ENCODE measurements at regions not wholly inside any gene's neighbourhood (a gene's known extent, or its start where the extent isn't known, plus 50 kb on each side); places are given as distances from the start of the nearest gene placed in this dataset.
A peak's percentile ranks its signal among the peaks of the same experiment; 100 is the strongest.

DNA sequence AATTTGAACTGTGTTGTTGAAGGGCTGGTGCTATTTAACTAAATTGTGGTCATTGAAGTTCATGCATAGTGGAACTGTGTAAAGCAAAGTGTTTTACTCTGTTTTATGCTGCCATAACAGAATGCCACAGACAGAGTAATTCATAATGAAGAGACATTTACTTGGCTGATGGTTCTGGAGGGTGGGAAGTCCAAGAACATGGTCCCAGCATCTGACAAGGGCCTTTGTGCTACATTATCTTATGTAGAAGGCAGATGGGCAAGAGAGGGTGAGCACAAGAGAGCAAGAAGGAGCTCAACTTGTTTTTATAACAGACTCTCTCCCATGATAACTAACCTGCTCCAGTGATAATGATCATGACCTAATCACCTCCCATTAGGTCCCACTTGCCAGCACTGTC is 101.9 kb upstream of the NR3C1 start:
- H4K20me1 ChIP-seq (ENCODE audit: low read depth) = no peaks in the 10 kb centered on the region
- DNase-seq (ENCODE audit: low spot score) = no peak
- no peaks in the 10 kb centered on the region for H3K27me3 ChIP-seq
- no peak overlapping the region for H3K9ac ChIP-seq
- no peaks in the 10 kb centered on the region for H3F3A ChIP-seq (ENCODE audit: low read depth)
- Mint-ChIP-seq H3K27me3 (ENCODE audit: insufficient read depth, low read depth) (no peaks in the 10 kb centered on the region), H3K36me3 (no peaks in the 10 kb centered on the region), H3K4me1 (peaks cover 6% of the 10 kb centered on the region), H3K27ac (no peak overlapping the region), H3K4me3 (no peak overlapping the region), H3K9me3 (no peaks in the 10 kb centered on the region)
- H3K36me3 ChIP-seq = no peaks in the 10 kb centered on the region
- no peak overlapping the region for H2AFZ ChIP-seq (replicated peaks)
- H3K9me3 ChIP-seq (ENCODE audit: low read depth) = no peaks in the 10 kb centered on the region
- no peaks in the 10 kb centered on the region for H3K79me2 ChIP-seq (ENCODE audit: low read depth)
- H3K4me1 ChIP-seq = no peaks in the 10 kb centered on the region
- TF ChIP-seq EZH2phosphoT487 (IDR thresholded peaks at IDR 0.05) = no peak
- TF ChIP-seq EZH2 (IDR thresholded peaks at IDR 0.05) = no peak
- TF ChIP-seq CTCF (IDR thresholded peaks at IDR 0.05) = no peak
- H3K4me2 ChIP-seq = no peak overlapping the region
- H3K27ac ChIP-seq = no peak overlapping the region
- H3K4me3 ChIP-seq = no peak overlapping the region

- Mint-ChIP-seq H3K9me3 (no peaks in the 10 kb centered on the region), H3K4me1 (peaks cover 6% of the 10 kb centered on the region), H3K4me3 (no peak overlapping the region), H3K27ac (peak overlapping the region; percentile 48), H3K27me3 (ENCODE audit: insufficient read depth, low read depth) (no peaks in the 10 kb centered on the region), H3K36me3 (no peaks in the 10 kb centered on the region)
- Histone ChIP-seq H3K9ac (no peak overlapping the region), H2AFZ (replicated peaks) (peak overlapping the region; percentile 73), H3K4me1 (no peaks in the 10 kb centered on the region), H3K9me3 (ENCODE audit: low read depth) (no peaks in the 10 kb centered on the region), H3K4me3 (no peak overlapping the region), H4K20me1 (ENCODE audit: low read depth) (no peaks in the 10 kb centered on the region), H3K27me3 (no peaks in the 10 kb centered on the region), H3F3A (ENCODE audit: low read depth) (no peaks in the 10 kb centered on the region), H3K4me2 (no peak overlapping the region), H3K79me2 (ENCODE audit: low read depth) (no peaks in the 10 kb centered on the region), H3K36me3 (no peaks in the 10 kb centered on the region), H3K27ac (no peak overlapping the region)
- no peak for DNase-seq (ENCODE audit: low spot score)
- TF ChIP-seq EZH2phosphoT487 (IDR thresholded peaks at IDR 0.05) (no peak), CTCF (IDR thresholded peaks at IDR 0.05) (no peak), EZH2 (IDR thresholded peaks at IDR 0.05) (no peak)
Measured at GRCh38 chr5:143501310-143502044, 98.0 kb upstream of the NR3C1 start.

DNA sequence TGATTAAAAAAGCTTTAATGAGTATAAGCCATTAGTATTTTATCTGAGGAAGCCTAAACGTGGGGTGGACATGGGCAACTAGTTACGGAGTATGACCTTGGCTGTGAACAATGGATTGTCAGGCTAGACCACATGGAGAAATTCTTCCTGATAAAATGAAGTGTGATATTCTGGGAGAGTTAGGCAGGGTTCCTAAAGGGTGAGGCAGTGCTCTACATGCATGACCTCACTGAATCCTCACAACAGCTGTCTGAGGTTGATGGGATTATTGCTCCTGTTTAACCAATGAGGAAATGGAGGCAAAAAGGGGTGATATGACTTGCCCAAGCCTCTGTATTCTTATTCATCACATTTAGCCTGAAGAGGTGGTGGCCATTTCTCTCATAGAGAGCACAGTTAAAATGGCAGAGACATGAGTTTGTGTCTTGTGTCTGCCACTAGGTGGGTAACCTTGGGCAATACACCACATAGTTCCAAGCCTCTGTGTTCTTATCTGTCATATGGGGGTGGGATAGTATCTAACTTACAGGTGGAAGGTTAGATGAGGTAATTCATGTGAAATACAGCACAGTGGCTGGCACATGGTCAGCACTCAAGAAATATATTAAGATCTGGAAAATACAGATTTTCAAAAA is 96.1 kb upstream of the NR3C1 start:
- Mint-ChIP-seq H3K27me3 (ENCODE audit: insufficient read depth, low read depth) (no peaks in the 10 kb centered on the region), H3K36me3 (no peaks in the 10 kb centered on the region), H3K9me3 (no peaks in the 10 kb centered on the region), H3K4me1 (peaks cover 6% of the 10 kb centered on the region), H3K27ac (no peak overlapping the region), H3K4me3 (no peak overlapping the region)
- Histone ChIP-seq H3K27me3 (no peaks in the 10 kb centered on the region), H3K36me3 (no peaks in the 10 kb centered on the region), H3K4me2 (no peak overlapping the region), H3F3A (ENCODE audit: low read depth) (no peaks in the 10 kb centered on the region), H3K79me2 (ENCODE audit: low read depth) (no peaks in the 10 kb centered on the region), H2AFZ (replicated peaks) (no peak overlapping the region), H3K4me1 (no peaks in the 10 kb centered on the region), H4K20me1 (ENCODE audit: low read depth) (no peaks in the 10 kb centered on the region), H3K27ac (no peak overlapping the region), H3K9ac (no peak overlapping the region), H3K9me3 (ENCODE audit: low read depth) (no peaks in the 10 kb centered on the region), H3K4me3 (no peak overlapping the region)
- TF ChIP-seq EZH2 (IDR thresholded peaks at IDR 0.05) (no peak), CTCF (IDR thresholded peaks at IDR 0.05) (no peak), EZH2phosphoT487 (IDR thresholded peaks at IDR 0.05) (no peak)
- DNase-seq (ENCODE audit: low spot score) = no peak
